ENCODE measurements at regions not wholly inside any gene's neighbourhood (a gene's known extent, or its start where the extent isn't known, plus 50 kb on each side); places are given as distances from the start of the nearest gene placed in this dataset.

- TF ChIP-seq ZC3H10 (CRISPR knock-in tag; IDR thresholded peaks at IDR 0.05) (no peak), ARNTL (CRISPR knock-in tag; IDR thresholded peaks at IDR 0.05; ENCODE audit: borderline replicate concordance, low read depth) (no peak), ZFP30 (CRISPR knock-in tag; IDR thresholded peaks at IDR 0.05) (no peak), CSRNP3 (CRISPR knock-in tag; IDR thresholded peaks at IDR 0.05) (no peak), CSDC2 (CRISPR knock-in tag; IDR thresholded peaks at IDR 0.05) (no peak), PPARA (CRISPR knock-in tag; IDR thresholded peaks at IDR 0.05; ENCODE audit: borderline replicate concordance) (no peak), BACH2 (CRISPR knock-in tag; IDR thresholded peaks at IDR 0.05; ENCODE audit: borderline replicate concordance) (no peak), ZNF8 (CRISPR knock-in tag; IDR thresholded peaks at IDR 0.05) (no peak), SNAI2 (CRISPR knock-in tag; IDR thresholded peaks at IDR 0.05) (no peak)
Observed at GRCh38 chr4:138954428-138954827, 61.2 kb upstream of the NOCT start (continued).

- peak; percentile 73; the same call in 1 of the 2 replicates for TF ChIP-seq TOX (CRISPR knock-in tag; IDR thresholded peaks at IDR 0.05; ENCODE audit: borderline replicate concordance)
- TF ChIP-seq, protein P1, sequence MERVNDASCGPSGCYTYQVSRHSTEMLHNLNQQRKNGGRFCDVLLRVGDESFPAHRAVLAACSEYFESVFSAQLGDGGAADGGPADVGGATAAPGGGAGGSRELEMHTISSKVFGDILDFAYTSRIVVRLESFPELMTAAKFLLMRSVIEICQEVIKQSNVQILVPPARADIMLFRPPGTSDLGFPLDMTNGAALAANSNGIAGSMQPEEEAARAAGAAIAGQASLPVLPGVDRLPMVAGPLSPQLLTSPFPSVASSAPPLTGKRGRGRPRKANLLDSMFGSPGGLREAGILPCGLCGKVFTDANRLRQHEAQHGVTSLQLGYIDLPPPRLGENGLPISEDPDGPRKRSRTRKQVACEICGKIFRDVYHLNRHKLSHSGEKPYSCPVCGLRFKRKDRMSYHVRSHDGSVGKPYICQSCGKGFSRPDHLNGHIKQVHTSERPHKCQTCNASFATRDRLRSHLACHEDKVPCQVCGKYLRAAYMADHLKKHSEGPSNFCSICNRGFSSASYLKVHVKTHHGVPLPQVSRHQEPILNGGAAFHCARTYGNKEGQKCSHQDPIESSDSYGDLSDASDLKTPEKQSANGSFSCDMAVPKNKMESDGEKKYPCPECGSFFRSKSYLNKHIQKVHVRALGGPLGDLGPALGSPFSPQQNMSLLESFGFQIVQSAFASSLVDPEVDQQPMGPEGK (CRISPR knock-in tag; IDR thresholded peaks at IDR 0.05; ENCODE audit: borderline replicate concordance), result peak; percentile 99
- TF ChIP-seq ISL1 (CRISPR knock-in tag; IDR thresholded peaks at IDR 0.05), result peak; percentile 79
- no peak for TF ChIP-seq GLIS3 (CRISPR knock-in tag; IDR thresholded peaks at IDR 0.05)
- no peak for TF ChIP-seq TCF4 (CRISPR knock-in tag; IDR thresholded peaks at IDR 0.05; ENCODE audit: borderline replicate concordance)
Observed at GRCh38 chr4:138953961-138954371, 61.6 kb upstream of the NOCT start.

DNA sequence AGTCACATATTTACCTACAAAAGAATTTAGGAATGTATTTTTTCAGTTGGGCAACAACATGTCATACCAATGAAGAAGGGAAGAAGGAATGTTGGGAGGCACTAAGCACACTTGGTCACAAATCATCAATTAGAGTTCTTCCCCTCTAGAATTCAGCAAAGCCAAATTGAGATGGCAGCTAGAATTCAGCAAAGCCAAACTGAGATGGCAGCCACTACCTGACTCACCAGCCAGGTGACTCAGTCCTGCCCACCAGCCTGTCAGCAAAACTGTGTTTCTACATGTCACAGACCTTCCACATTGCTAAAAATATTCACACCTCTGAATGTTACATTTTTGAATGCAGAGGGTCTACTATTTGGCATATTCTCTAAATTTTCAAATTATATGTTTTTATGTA lies 63.2 kb upstream of the NOCT start:
- TF ChIP-seq ZFP3 (CRISPR knock-in tag; IDR thresholded peaks at IDR 0.05) (no peak), TCF4 (CRISPR knock-in tag; IDR thresholded peaks at IDR 0.05; ENCODE audit: borderline replicate concordance) (no peak), ZNF8 (CRISPR knock-in tag; IDR thresholded peaks at IDR 0.05) (no peak), ZC3H10 (CRISPR knock-in tag; IDR thresholded peaks at IDR 0.05) (no peak), RARB (CRISPR knock-in tag; IDR thresholded peaks at IDR 0.05) (no peak), BACH2 (CRISPR knock-in tag; IDR thresholded peaks at IDR 0.05; ENCODE audit: borderline replicate concordance) (no peak), GLIS3 (CRISPR knock-in tag; IDR thresholded peaks at IDR 0.05) (no peak), CSRNP3 (CRISPR knock-in tag; IDR thresholded peaks at IDR 0.05) (no peak), TOX (CRISPR knock-in tag; IDR thresholded peaks at IDR 0.05; ENCODE audit: borderline replicate concordance) (no peak), POU6F1 (CRISPR knock-in tag; IDR thresholded peaks at IDR 0.05; ENCODE audit: borderline replicate concordance, low read depth) (no peak), ISL1 (CRISPR knock-in tag; IDR thresholded peaks at IDR 0.05) (no peak), ARNTL (CRISPR knock-in tag; IDR thresholded peaks at IDR 0.05; ENCODE audit: borderline replicate concordance, low read depth) (no peak), ESRRG (CRISPR knock-in tag; IDR thresholded peaks at IDR 0.05) (no peak), ZFP30 (CRISPR knock-in tag; IDR thresholded peaks at IDR 0.05) (no peak), CSDC2 (CRISPR knock-in tag; IDR thresholded peaks at IDR 0.05) (no peak)
- TF ChIP-seq, protein P2, sequence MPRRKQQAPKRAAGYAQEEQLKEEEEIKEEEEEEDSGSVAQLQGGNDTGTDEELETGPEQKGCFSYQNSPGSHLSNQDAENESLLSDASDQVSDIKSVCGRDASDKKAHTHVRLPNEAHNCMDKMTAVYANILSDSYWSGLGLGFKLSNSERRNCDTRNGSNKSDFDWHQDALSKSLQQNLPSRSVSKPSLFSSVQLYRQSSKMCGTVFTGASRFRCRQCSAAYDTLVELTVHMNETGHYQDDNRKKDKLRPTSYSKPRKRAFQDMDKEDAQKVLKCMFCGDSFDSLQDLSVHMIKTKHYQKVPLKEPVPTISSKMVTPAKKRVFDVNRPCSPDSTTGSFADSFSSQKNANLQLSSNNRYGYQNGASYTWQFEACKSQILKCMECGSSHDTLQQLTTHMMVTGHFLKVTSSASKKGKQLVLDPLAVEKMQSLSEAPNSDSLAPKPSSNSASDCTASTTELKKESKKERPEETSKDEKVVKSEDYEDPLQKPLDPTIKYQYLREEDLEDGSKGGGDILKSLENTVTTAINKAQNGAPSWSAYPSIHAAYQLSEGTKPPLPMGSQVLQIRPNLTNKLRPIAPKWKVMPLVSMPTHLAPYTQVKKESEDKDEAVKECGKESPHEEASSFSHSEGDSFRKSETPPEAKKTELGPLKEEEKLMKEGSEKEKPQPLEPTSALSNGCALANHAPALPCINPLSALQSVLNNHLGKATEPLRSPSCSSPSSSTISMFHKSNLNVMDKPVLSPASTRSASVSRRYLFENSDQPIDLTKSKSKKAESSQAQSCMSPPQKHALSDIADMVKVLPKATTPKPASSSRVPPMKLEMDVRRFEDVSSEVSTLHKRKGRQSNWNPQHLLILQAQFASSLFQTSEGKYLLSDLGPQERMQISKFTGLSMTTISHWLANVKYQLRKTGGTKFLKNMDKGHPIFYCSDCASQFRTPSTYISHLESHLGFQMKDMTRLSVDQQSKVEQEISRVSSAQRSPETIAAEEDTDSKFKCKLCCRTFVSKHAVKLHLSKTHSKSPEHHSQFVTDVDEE (CRISPR knock-in tag; IDR thresholded peaks at IDR 0.05), result no peak
- TF ChIP-seq, protein P1 (CRISPR knock-in tag; IDR thresholded peaks at IDR 0.05; ENCODE audit: borderline replicate concordance), result no peak
- no peak for ATAC-seq

More at GRCh38 chr4:138953961-138954371, 61.6 kb upstream of the NOCT start:
- ATAC-seq, result peak; percentile 84

Data from SK-N-SH treated with all-trans-retinoic acid at 6 μM for 48 hours (cell line).